ENCODE measurements at regions not wholly inside any gene's neighbourhood (a gene's known extent, or its start where the extent isn't known, plus 50 kb on each side); places are given as distances from the start of the nearest gene placed in this dataset.

DNA sequence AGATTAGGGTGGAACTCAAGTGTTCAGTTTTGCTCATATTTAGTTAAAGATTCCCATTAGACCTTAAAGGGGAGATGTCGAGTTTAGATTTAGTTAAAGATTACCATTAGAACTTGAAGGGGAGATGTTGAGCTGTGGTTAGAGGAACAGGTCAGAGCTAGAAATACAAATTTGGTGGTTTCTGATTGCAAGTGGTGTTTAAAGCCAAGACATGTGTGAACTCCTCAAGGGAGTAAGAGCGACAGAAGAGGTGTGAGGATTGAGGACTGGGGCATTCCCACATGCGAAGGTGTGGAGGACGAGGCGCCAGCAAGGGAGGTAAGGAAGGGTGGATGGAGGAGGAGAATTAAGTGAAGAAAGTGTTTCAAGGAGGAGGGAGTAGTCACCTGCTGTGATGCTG lies 168.6 kb downstream of the IER5 start:
- no CpG with 5 or more reads among the region's 5 CpGs for WGBS (ENCODE audit: extremely low coverage, insufficient coverage, low lambda C conversion rate)
- Histone ChIP-seq H3K27ac (ENCODE audit: low read depth, low read length) (no peak overlapping the region), H3K4me1 (ENCODE audit: control insufficient read depth, low read depth, low read length) (no peaks in the 10 kb centered on the region), H3K79me1 (ENCODE audit: low read length) (no peaks in the 10 kb centered on the region), H3K23ac (ENCODE audit: low read length) (no peak overlapping the region), H4K5ac (ENCODE audit: low read length) (no peak overlapping the region), H3K4me3 (ENCODE audit: low read length) (no peak overlapping the region), H2BK5ac (ENCODE audit: low read length) (no peak overlapping the region), H3K27me3 (ENCODE audit: insufficient read depth, low read length, poor library complexity) (no peaks in the 10 kb centered on the region), H3K79me2 (ENCODE audit: control insufficient read depth, insufficient read depth, low read length) (no peaks in the 10 kb centered on the region), H3K18ac (ENCODE audit: low read length) (no peak overlapping the region), H2BK120ac (ENCODE audit: low read depth, low read length) (no peak overlapping the region), H3K4ac (ENCODE audit: low read depth, low read length) (no peak overlapping the region), H2BK15ac (replicated peaks; ENCODE audit: low read depth) (no peak overlapping the region), H3K36me3 (ENCODE audit: control insufficient read depth, insufficient read depth, low read length) (no peaks in the 10 kb centered on the region), H3K56ac (ENCODE audit: low read length) (no peak overlapping the region), H2AK5ac (ENCODE audit: low read length) (no peak overlapping the region), H3K4me2 (ENCODE audit: low read length) (no peak overlapping the region), H3K9ac (ENCODE audit: low read length) (no peak overlapping the region), H4K8ac (ENCODE audit: low read depth, low read length) (no peak overlapping the region)
- DNase-seq, result no peak

GRCh38 chr1:181259026-181259745 lies 170.7 kb downstream of the IER5 start:
- Histone ChIP-seq H3K27ac (ENCODE audit: low read depth, low read length) (no peak overlapping the region), H3K4me1 (ENCODE audit: control insufficient read depth, low read depth, low read length) (no peaks in the 10 kb centered on the region), H4K8ac (ENCODE audit: low read depth, low read length) (no peak overlapping the region), H3K56ac (ENCODE audit: low read length) (no peak overlapping the region), H3K4ac (ENCODE audit: low read depth, low read length) (no peak overlapping the region), H3K9ac (ENCODE audit: low read length) (no peak overlapping the region), H3K79me1 (ENCODE audit: low read length) (no peaks in the 10 kb centered on the region), H2BK15ac (replicated peaks; ENCODE audit: low read depth) (no peak overlapping the region), H2AK5ac (ENCODE audit: low read length) (no peak overlapping the region), H3K79me2 (ENCODE audit: control insufficient read depth, insufficient read depth, low read length) (no peaks in the 10 kb centered on the region), H3K4me2 (ENCODE audit: low read length) (no peak overlapping the region), H3K4me3 (ENCODE audit: low read length) (no peak overlapping the region), H3K23ac (ENCODE audit: low read length) (no peak overlapping the region), H2BK120ac (ENCODE audit: low read depth, low read length) (no peak overlapping the region), H3K18ac (ENCODE audit: low read length) (no peak overlapping the region), H3K36me3 (ENCODE audit: control insufficient read depth, insufficient read depth, low read length) (no peaks in the 10 kb centered on the region), H2BK5ac (ENCODE audit: low read length) (no peak overlapping the region), H4K5ac (ENCODE audit: low read length) (no peak overlapping the region), H3K27me3 (ENCODE audit: insufficient read depth, low read length, poor library complexity) (no peaks in the 10 kb centered on the region)
- no CpG with 5 or more reads among the region's 5 CpGs for WGBS (ENCODE audit: extremely low coverage, insufficient coverage, low lambda C conversion rate)
- DNase-seq, result no peak

DNA sequence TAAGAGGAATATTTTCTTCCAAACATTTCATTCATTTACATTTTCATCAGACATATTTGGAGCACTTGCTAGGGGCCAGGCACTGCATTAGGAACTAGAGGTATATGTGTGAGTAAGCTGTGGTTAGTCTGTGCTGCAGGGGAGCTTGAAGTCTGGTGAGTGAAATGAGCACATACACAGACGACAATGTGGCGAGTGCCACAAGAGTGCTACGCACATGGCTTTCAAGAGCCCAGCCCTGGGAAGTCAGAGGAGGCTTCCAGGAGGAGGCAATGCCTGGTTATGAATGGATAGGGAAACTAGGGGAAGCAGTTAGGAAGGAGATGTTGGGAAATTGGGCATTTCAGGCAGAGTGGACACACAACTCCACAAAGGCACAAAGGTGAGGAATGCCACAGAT lies 171.8 kb downstream of the IER5 start:
- H2BK5ac ChIP-seq (ENCODE audit: low read length), result no peak overlapping the region
- no peak overlapping the region for H2AK5ac ChIP-seq (ENCODE audit: low read length)
- no peak overlapping the region for H3K4ac ChIP-seq (ENCODE audit: low read depth, low read length)
- H4K8ac ChIP-seq (ENCODE audit: low read depth, low read length), result no peak overlapping the region
- no peak overlapping the region for H3K4me3 ChIP-seq (ENCODE audit: low read length)
- no peaks in the 10 kb centered on the region for H3K79me1 ChIP-seq (ENCODE audit: low read length)
- DNase-seq, result no peak
- no peak overlapping the region for H3K4me2 ChIP-seq (ENCODE audit: low read length)
- no peak overlapping the region for H3K56ac ChIP-seq (ENCODE audit: low read length)
- H3K4me1 ChIP-seq (ENCODE audit: control insufficient read depth, low read depth, low read length), result no peaks in the 10 kb centered on the region
- no peaks in the 10 kb centered on the region for H3K27me3 ChIP-seq (ENCODE audit: insufficient read depth, low read length, poor library complexity)
- no peaks in the 10 kb centered on the region for H3K36me3 ChIP-seq (ENCODE audit: control insufficient read depth, insufficient read depth, low read length)
- H3K23ac ChIP-seq (ENCODE audit: low read length), result no peak overlapping the region
- no peak overlapping the region for H2BK120ac ChIP-seq (ENCODE audit: low read depth, low read length)
- H3K79me2 ChIP-seq (ENCODE audit: control insufficient read depth, insufficient read depth, low read length), result no peaks in the 10 kb centered on the region
- H3K9ac ChIP-seq (ENCODE audit: low read length), result no peak overlapping the region
- H2BK15ac ChIP-seq (replicated peaks; ENCODE audit: low read depth), result no peak overlapping the region
- no CpG with 5 or more reads among the region's 3 CpGs for WGBS (ENCODE audit: extremely low coverage, insufficient coverage, low lambda C conversion rate)
- no peak overlapping the region for H3K27ac ChIP-seq (ENCODE audit: low read depth, low read length)
- no peak overlapping the region for H4K5ac ChIP-seq (ENCODE audit: low read length)
- no peak overlapping the region for H3K18ac ChIP-seq (ENCODE audit: low read length)

DNA sequence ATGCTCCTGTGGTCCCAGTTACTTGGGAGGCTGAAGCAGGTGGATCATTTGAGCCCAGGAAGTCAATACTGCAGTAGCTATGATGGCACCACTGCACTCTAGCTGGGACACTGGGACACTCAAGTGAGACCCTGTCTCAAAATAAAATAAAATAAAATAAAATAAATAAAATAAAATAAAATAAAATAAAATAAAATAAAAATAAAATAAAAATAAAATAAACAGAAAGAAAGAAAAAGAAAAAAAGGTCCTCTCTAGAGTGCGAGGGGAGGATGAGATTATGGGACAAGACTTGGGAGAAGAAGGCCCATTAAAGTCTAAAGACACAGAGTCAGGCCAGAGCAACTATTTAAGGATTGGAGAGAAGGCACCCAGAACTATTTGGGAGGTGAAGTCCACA lies 172.5 kb downstream of the IER5 start:
- no peak for DNase-seq
- H4K8ac ChIP-seq (ENCODE audit: low read depth, low read length), result no peak overlapping the region
- H3K27me3 ChIP-seq (ENCODE audit: insufficient read depth, low read length, poor library complexity), result no peaks in the 10 kb centered on the region
- no peak overlapping the region for H3K18ac ChIP-seq (ENCODE audit: low read length)
- no peak overlapping the region for H2BK15ac ChIP-seq (replicated peaks; ENCODE audit: low read depth)
- H3K27ac ChIP-seq (ENCODE audit: low read depth, low read length), result no peak overlapping the region
- H3K56ac ChIP-seq (ENCODE audit: low read length), result no peak overlapping the region
- WGBS (ENCODE audit: extremely low coverage, insufficient coverage, low lambda C conversion rate), result no CpG with 5 or more reads among the region's 1 CpG
- no peaks in the 10 kb centered on the region for H3K79me2 ChIP-seq (ENCODE audit: control insufficient read depth, insufficient read depth, low read length)
- H3K9ac ChIP-seq (ENCODE audit: low read length), result no peak overlapping the region
- no peak overlapping the region for H3K4me2 ChIP-seq (ENCODE audit: low read length)
- H3K36me3 ChIP-seq (ENCODE audit: control insufficient read depth, insufficient read depth, low read length), result no peaks in the 10 kb centered on the region
- no peak overlapping the region for H3K4me3 ChIP-seq (ENCODE audit: low read length)
- no peak overlapping the region for H4K5ac ChIP-seq (ENCODE audit: low read length)
- H2BK120ac ChIP-seq (ENCODE audit: low read depth, low read length), result no peak overlapping the region
- H3K79me1 ChIP-seq (ENCODE audit: low read length), result no peaks in the 10 kb centered on the region
- H3K23ac ChIP-seq (ENCODE audit: low read length), result no peak overlapping the region
- H2AK5ac ChIP-seq (ENCODE audit: low read length), result no peak overlapping the region
- H2BK5ac ChIP-seq (ENCODE audit: low read length), result no peak overlapping the region
- H3K4me1 ChIP-seq (ENCODE audit: control insufficient read depth, low read depth, low read length), result no peaks in the 10 kb centered on the region
- no peak overlapping the region for H3K4ac ChIP-seq (ENCODE audit: low read depth, low read length)

GRCh38 chr1:181262069-181262468 lies 173.6 kb downstream of the IER5 start:
- no peak overlapping the region for H2AK5ac ChIP-seq (ENCODE audit: low read length)
- WGBS (ENCODE audit: extremely low coverage, insufficient coverage, low lambda C conversion rate), result no CpG with 5 or more reads among the region's 1 CpG
- no peak overlapping the region for H4K8ac ChIP-seq (ENCODE audit: low read depth, low read length)
- H3K4me2 ChIP-seq (ENCODE audit: low read length), result no peak overlapping the region
- H3K18ac ChIP-seq (ENCODE audit: low read length), result no peak overlapping the region
- H3K79me1 ChIP-seq (ENCODE audit: low read length), result no peaks in the 10 kb centered on the region
- no peaks in the 10 kb centered on the region for H3K36me3 ChIP-seq (ENCODE audit: control insufficient read depth, insufficient read depth, low read length)
- H3K56ac ChIP-seq (ENCODE audit: low read length), result no peak overlapping the region
- no peak overlapping the region for H2BK15ac ChIP-seq (replicated peaks; ENCODE audit: low read depth)
- no peak overlapping the region for H2BK120ac ChIP-seq (ENCODE audit: low read depth, low read length)
- no peak overlapping the region for H3K27ac ChIP-seq (ENCODE audit: low read depth, low read length)
- DNase-seq, result no peak
- H3K9ac ChIP-seq (ENCODE audit: low read length), result no peak overlapping the region
- no peaks in the 10 kb centered on the region for H3K27me3 ChIP-seq (ENCODE audit: insufficient read depth, low read length, poor library complexity)
- H4K5ac ChIP-seq (ENCODE audit: low read length), result no peak overlapping the region
- H3K23ac ChIP-seq (ENCODE audit: low read length), result no peak overlapping the region
- H3K4me3 ChIP-seq (ENCODE audit: low read length), result no peak overlapping the region
- no peaks in the 10 kb centered on the region for H3K4me1 ChIP-seq (ENCODE audit: control insufficient read depth, low read depth, low read length)
- H3K4ac ChIP-seq (ENCODE audit: low read depth, low read length), result no peak overlapping the region
- H3K79me2 ChIP-seq (ENCODE audit: control insufficient read depth, insufficient read depth, low read length), result no peaks in the 10 kb centered on the region
- H2BK5ac ChIP-seq (ENCODE audit: low read length), result no peak overlapping the region

DNA sequence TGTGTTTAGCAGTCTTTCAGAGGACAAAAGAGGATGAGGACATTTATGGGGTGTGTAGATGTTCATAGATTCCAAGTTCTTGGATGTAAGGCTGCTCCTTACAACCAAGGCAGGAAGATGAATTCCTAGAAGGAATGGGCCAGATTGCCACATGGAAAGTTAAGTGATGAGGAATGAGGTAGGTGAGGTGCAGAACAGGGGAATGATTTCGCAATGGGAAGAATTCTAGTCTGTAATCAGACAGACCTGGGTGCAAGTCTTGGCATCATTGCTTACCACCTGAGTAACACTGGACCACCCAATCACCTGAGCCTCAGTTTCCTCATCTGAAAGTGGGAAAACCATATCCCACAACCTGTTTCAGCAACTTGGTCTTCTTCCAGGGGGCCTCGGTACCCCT lies 174.9 kb downstream of the IER5 start:
- DNase-seq, result no peak

More for the DNA sequence above, 174.9 kb downstream of the IER5 start:
- H3K79me2 ChIP-seq (ENCODE audit: control insufficient read depth, insufficient read depth, low read length), result no peaks in the 10 kb centered on the region
- no peak overlapping the region for H2AK5ac ChIP-seq (ENCODE audit: low read length)
- H3K56ac ChIP-seq (ENCODE audit: low read length), result no peak overlapping the region
- no peak overlapping the region for H4K5ac ChIP-seq (ENCODE audit: low read length)
- no peak overlapping the region for H3K27ac ChIP-seq (ENCODE audit: low read depth, low read length)
- H3K79me1 ChIP-seq (ENCODE audit: low read length), result no peaks in the 10 kb centered on the region
- H2BK120ac ChIP-seq (ENCODE audit: low read depth, low read length), result no peak overlapping the region
- no peak overlapping the region for H3K4ac ChIP-seq (ENCODE audit: low read depth, low read length)
- no peak overlapping the region for H2BK15ac ChIP-seq (replicated peaks; ENCODE audit: low read depth)
- no CpG with 5 or more reads among the region's 2 CpGs for WGBS (ENCODE audit: extremely low coverage, insufficient coverage, low lambda C conversion rate)
- H3K9ac ChIP-seq (ENCODE audit: low read length), result no peak overlapping the region
- no peak overlapping the region for H4K8ac ChIP-seq (ENCODE audit: low read depth, low read length)
- no peak overlapping the region for H3K18ac ChIP-seq (ENCODE audit: low read length)
- H3K4me1 ChIP-seq (ENCODE audit: control insufficient read depth, low read depth, low read length), result no peaks in the 10 kb centered on the region
- H3K4me2 ChIP-seq (ENCODE audit: low read length), result no peak overlapping the region
- H3K36me3 ChIP-seq (ENCODE audit: control insufficient read depth, insufficient read depth, low read length), result no peaks in the 10 kb centered on the region
- no peaks in the 10 kb centered on the region for H3K27me3 ChIP-seq (ENCODE audit: insufficient read depth, low read length, poor library complexity)
- no peak overlapping the region for H3K4me3 ChIP-seq (ENCODE audit: low read length)
- H3K23ac ChIP-seq (ENCODE audit: low read length), result no peak overlapping the region
- H2BK5ac ChIP-seq (ENCODE audit: low read length), result no peak overlapping the region

Measured in mesendoderm (in vitro differentiated cells).